GM12891 (cell line): ENCODE measurements at regions not wholly inside any gene's neighbourhood (a gene's known extent, or its start where the extent isn't known, plus 50 kb on each side); places are given as distances from the start of the nearest gene placed in this dataset.

Experiments used
- PAX5 ChIP-seq: IDR thresholded peaks from 2 replicates; pipeline ENCODE4 v1.6.1; 2011; ENCODE audit warnings: low read length, moderate library complexity, mild to moderate bottlenecking; ENCODE audit not compliant: insufficient read depth, severe bottlenecking
- POLR2A ChIP-seq: IDR thresholded peaks from 2 replicates; pipeline ENCODE4 v1.6.1; 2011; ENCODE audit warnings: low read depth, low read length, control low read depth
- POLR2AphosphoS5 ChIP-seq: IDR thresholded peaks from 2 replicates; pipeline ENCODE4 v1.6.1; 2011; ENCODE audit warnings: low read depth, low read length, control low read depth
- POU2F2 ChIP-seq: IDR thresholded peaks from 2 replicates; pipeline ENCODE4 v1.6.1; 2011; ENCODE audit warnings: low read depth, mild to moderate bottlenecking, control low read depth, low read length, moderate library complexity
- SPI1 ChIP-seq: IDR thresholded peaks from 2 replicates; pipeline ENCODE4 v1.6.1; 2011; ENCODE audit warnings: low read depth, low read length, control low read depth
- TAF1 ChIP-seq: IDR thresholded peaks from 2 replicates; pipeline ENCODE4 v1.6.1; 2011; ENCODE audit warnings: low read depth, low read length, control low read depth

DNA sequence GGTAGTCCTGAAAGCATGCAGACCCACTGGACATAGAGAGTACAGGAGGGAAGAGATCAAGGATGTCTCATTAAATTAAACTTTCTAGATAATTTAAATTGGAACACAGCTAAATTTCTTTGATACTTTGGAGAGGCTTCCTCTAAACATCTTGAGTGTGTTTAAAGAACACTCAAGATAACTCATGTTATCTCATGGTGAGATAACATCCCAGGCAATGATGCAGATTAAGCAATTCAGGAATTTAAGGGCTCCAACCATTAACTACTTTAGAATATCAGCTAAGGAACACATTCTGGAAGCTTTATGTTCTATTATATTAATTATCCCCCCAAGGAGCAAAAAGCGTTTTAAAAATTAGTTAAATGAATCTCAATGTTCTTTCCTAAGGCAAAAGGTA is 289.2 kb upstream of the RUNX1 start:
- TF ChIP-seq TAF1 (no peak), POLR2AphosphoS5 (no peak), POLR2A (no peak), SPI1 (no peak), PAX5 (no peak), POU2F2 (no peak)
